HEK293T (cell line): ENCODE measurements at regions not wholly inside any gene's neighbourhood (a gene's known extent, or its start where the extent isn't known, plus 50 kb on each side); places are given as distances from the start of the nearest gene placed in this dataset.

Experiments
- ELF4 ChIP-seq: fragments of 450-650 bp; IDR thresholded peaks from 2 replicates; pipeline ENCODE4 v1.6.1; 2017; ENCODE audit warnings: antibody characterized with exemption
- FOXK2 ChIP-seq: fragments of 450-650 bp; IDR thresholded peaks from 2 replicates; pipeline ENCODE4 v1.6.1; 2016; ENCODE audit warnings: mild to moderate bottlenecking
- HDGF ChIP-seq: fragments of 450-650 bp; IDR thresholded peaks from 2 replicates; pipeline ENCODE4 v1.6.1; 2017; ENCODE audit warnings: antibody characterized with exemption, borderline replicate concordance
- SP1 ChIP-seq: fragments of 450-650 bp; IDR thresholded peaks from 2 replicates; pipeline ENCODE4 v1.6.1; 2017

DNA sequence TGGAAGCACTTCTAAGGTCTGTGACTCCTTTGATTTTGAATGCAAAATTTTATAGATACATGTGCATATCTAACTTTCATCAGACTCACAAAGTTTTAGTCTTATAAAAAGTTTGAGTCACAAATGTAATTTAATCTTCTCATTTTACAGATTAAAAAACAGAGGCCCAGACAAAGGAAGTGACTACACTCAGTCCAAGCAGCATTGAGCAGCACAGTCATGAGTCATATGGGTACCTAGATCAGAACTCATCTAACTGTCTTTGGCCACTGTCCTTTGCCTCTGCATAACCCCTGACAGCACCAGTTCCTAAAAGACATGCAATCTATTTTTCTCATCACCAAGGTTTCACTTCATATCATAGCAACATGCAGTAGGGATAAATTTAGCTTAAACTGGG is 210.7 kb upstream of the KCNH8 start:
- no peak for TF ChIP-seq ELF4
- no peak for TF ChIP-seq SP1
- TF ChIP-seq HDGF, result no peak
- no peak for TF ChIP-seq FOXK2
